ENCODE measurements at regions not wholly inside any gene's neighbourhood (a gene's known extent, or its start where the extent isn't known, plus 50 kb on each side); places are given as distances from the start of the nearest gene placed in this dataset.

DNA sequence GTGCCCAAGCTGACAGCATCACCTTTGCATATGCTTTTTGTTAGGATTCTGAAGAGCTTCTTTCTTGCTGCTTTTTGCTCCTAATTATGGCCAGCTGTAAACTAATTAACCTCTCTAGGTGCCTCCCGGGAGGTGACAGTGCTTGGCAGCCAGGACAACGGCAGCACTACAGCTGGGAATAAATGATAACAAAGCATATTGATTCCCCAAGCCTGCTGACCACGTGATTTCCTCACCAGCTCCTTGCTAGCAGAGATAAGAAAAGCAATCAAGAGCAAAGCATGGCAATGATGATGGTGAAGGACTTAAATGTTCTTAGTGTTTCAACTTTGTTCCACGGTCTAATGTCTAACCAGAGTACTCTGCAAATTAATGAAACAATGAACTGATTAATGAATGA lies 1074.4 kb upstream of the GYPC start:
- DNase-seq (ENCODE audit: low read depth), result no peak
- H3K4me3 ChIP-seq (ENCODE audit: low read length), result no peak overlapping the region
- TF ChIP-seq, protein P1, sequence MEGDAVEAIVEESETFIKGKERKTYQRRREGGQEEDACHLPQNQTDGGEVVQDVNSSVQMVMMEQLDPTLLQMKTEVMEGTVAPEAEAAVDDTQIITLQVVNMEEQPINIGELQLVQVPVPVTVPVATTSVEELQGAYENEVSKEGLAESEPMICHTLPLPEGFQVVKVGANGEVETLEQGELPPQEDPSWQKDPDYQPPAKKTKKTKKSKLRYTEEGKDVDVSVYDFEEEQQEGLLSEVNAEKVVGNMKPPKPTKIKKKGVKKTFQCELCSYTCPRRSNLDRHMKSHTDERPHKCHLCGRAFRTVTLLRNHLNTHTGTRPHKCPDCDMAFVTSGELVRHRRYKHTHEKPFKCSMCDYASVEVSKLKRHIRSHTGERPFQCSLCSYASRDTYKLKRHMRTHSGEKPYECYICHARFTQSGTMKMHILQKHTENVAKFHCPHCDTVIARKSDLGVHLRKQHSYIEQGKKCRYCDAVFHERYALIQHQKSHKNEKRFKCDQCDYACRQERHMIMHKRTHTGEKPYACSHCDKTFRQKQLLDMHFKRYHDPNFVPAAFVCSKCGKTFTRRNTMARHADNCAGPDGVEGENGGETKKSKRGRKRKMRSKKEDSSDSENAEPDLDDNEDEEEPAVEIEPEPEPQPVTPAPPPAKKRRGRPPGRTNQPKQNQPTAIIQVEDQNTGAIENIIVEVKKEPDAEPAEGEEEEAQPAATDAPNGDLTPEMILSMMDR (conservative IDR thresholded peaks at IDR 0.05; ENCODE audit: low read length), result no peak

DNA sequence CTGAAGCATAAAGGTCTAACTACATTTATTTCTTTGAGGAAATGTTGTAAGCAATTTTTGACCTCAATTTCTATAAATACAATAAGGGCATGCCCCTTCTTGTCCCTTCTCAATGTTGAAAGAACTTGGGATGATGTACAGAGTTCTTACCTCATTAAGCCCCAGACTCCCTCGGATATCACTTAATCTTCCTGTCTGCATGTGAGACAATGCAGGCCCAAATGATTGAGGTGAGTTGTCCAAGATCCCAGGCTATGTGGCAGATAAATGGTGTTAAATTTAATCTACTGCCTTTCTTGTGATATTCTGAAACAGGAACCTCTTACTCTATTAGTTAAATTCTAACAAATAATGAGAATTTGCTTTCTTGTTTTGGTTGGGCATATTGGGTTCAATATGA lies 1073.4 kb upstream of the GYPC start:
- no peak overlapping the region for H3K4me3 ChIP-seq (ENCODE audit: low read length)
- TF ChIP-seq, protein P1 (conservative IDR thresholded peaks at IDR 0.05; ENCODE audit: low read length), result no peak
- no peak for DNase-seq (ENCODE audit: low read depth)

DNA sequence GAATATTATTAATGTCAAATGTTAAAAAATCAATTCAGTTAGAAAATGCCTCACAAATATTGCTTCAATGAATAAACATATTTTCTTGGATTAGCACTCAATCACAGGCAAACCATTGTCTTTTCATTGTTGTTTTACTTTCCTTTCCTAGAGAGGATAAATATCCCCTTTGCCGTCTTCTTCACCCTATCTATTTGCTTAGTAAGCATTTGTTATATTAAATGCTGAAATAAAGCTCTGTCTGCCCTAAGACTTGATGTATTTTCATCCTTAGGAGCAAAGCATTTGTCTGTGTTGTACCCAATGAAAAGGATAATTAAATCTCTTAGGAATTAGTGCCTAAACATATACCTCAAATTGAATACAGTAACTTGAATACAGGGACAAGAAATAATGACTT lies 1071.2 kb upstream of the GYPC start:
- H3K4me3 ChIP-seq (ENCODE audit: low read length), result no peak overlapping the region
- TF ChIP-seq, protein P1 (conservative IDR thresholded peaks at IDR 0.05; ENCODE audit: low read length), result no peak
- DNase-seq (ENCODE audit: low read depth), result no peak

DNA sequence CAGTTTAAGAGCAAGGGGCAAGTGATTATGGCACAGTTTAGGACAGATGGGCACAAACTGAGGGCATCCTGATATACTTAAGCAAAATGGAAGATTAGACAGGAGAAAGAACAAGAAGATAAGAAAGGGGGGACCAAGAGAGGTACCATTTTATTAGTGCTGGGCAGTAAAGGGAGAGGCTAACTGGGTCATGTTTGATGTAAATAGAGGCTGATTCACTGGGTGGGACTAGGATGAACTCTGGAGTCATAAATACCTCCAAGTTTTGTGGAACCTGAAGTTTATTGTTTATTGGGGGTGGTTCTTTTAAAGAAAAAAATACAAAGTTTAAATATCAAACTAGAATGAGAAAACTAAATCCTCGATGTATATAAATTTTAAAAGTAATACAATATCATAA lies 1067.2 kb upstream of the GYPC start:
- DNase-seq (ENCODE audit: low read depth), result no peak
- TF ChIP-seq, protein P1 (conservative IDR thresholded peaks at IDR 0.05; ENCODE audit: low read length), result no peak
- H3K4me3 ChIP-seq (ENCODE audit: low read length), result no peak overlapping the region

DNA sequence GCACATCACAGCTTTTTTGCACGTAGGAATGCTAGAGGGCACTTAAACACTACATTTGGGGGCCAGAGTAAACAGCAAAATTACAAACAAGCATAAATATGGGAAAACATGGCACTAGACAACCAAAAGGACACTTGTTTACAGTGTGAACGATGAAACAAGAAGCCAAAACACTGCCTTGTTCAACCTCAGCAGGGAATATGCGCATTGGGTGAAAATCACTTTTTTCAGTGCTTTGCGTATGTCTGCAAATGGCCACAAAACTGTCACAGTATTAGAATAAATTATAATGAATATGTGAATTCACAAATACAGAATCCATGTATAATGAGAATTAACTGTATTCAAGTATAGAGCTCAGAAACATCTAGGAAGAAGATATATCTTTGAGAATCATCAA lies 1064.0 kb upstream of the GYPC start:
- TF ChIP-seq, protein P1 (conservative IDR thresholded peaks at IDR 0.05; ENCODE audit: low read length), result no peak

DNA sequence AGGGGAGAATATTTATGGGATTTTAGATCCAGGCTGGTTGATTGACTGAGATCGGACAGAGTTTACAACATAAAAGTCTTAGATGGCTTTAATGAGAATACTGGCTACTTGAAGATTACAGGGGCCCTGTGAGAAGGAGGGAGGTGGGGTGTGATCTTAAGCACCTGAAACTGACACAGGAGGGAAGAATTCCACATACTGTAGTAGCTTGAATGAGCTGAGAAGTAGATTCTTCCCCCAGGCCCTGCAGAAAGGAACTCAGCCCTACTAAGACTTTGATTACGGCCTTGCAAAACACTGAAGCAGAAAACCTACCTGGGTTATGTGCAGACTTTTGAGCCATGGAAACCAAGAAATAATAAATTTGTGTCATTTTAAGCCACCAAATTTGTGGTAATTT lies 1062.9 kb upstream of the GYPC start:
- DNase-seq (ENCODE audit: low read depth), result no peak

More for the DNA sequence above, 1064.0 kb upstream of the GYPC start:
- DNase-seq (ENCODE audit: low read depth), result no peak
- H3K4me3 ChIP-seq (ENCODE audit: low read length), result no peak overlapping the region

DNA sequence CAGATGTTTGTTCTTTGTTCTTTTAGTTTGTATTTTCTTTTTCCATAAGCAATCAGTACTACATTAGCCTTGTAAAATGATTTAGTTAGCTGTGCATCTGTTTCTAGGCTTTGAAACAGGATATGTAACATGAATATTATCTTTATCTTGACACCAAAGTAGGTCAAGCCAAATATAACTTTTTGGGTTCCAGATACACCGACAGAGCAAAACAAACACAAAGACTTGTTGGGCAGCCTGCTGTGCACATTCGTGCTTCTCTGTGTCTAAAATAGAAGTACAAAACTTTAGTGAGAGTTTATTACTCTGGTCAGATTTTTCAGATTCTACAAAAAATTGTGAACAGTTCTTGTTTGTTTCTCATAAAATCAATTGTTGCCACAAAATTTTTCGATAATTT lies 1059.3 kb upstream of the GYPC start:
- no peak for DNase-seq (ENCODE audit: low read depth)
- H3K4me3 ChIP-seq (ENCODE audit: low read length), result no peak overlapping the region

More for the DNA sequence above, 1062.9 kb upstream of the GYPC start:
- H3K4me3 ChIP-seq (ENCODE audit: low read length), result no peak overlapping the region
- TF ChIP-seq, protein P1 (conservative IDR thresholded peaks at IDR 0.05; ENCODE audit: low read length), result no peak

More for the DNA sequence above, 1059.3 kb upstream of the GYPC start:
- TF ChIP-seq, protein P1 (conservative IDR thresholded peaks at IDR 0.05; ENCODE audit: low read length), result no peak
